ENCODE measurements at regions not wholly inside any gene's neighbourhood (a gene's known extent, or its start where the extent isn't known, plus 50 kb on each side); places are given as distances from the start of the nearest gene placed in this dataset.

DNA sequence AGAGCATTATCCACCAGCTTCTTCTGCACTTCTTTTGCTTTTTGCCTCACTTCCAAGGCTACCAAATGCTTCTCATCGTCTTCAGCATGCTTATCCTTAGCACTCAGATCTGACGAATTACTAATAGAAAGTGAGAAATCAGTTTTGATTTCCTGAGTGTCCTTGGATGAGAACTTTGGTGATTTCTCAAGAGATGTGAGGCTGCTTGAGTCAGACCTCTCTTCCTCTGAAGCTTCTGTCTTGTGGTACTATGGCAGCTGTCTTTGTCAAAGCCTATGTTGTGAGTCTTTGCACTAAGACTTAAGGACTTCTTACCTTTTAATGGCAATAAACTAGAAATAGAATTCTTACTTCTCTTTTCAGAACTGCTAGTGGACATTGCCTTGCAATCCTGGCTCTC is 169.9 kb downstream of the CPE start:
- H3K36me3 ChIP-seq = no peaks in the 10 kb centered on the region
- DNase-seq = no peak
- no peaks in the 10 kb centered on the region for H3K27me3 ChIP-seq (ENCODE audit: low read depth)
- no peaks in the 10 kb centered on the region for H3K4me1 ChIP-seq
- intact Hi-C loops (cut with micrococcal nuclease) = no loop called here
- no peak for TF ChIP-seq CTCF (IDR thresholded peaks at IDR 0.05; ENCODE audit: borderline replicate concordance)
- H3K9me3 ChIP-seq (replicated peaks) = no peaks in the 10 kb centered on the region
- no peak overlapping the region for H3K4me3 ChIP-seq
- H3K27ac ChIP-seq (replicated peaks) = no peak overlapping the region

- DNase-seq = no peak
- H3K27ac ChIP-seq (replicated peaks) = no peak overlapping the region
- no peak overlapping the region for H3K4me3 ChIP-seq
- H3K9me3 ChIP-seq (replicated peaks) = no peaks in the 10 kb centered on the region
- intact Hi-C loops (cut with micrococcal nuclease) = no loop called here
- no peaks in the 10 kb centered on the region for H3K4me1 ChIP-seq
- no peaks in the 10 kb centered on the region for H3K27me3 ChIP-seq (ENCODE audit: low read depth)
- no peak for TF ChIP-seq CTCF (IDR thresholded peaks at IDR 0.05; ENCODE audit: borderline replicate concordance)
- H3K36me3 ChIP-seq = no peaks in the 10 kb centered on the region
These were observed 174.5 kb downstream of the CPE start for GRCh38 chr4:165553221-165553810.

DNA sequence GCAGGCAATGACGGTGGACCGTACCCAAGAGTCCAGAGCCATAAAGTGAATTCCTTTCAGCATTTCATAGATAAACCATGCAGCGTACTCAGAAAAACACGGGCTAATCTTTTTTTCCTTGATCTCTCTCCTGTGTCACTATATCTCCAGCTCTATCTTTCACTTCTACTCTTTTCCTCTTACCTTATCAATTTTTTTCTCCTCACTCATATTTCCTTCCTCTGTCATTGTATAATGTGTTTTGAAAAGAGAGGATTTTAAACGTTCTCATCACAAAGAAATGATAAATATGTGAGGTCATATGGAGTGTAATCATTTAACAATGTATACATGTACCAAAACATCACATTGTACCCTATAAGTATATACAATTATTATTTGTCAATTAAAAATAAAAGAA is 176.5 kb downstream of the CPE start:
- H3K4me1 ChIP-seq = no peaks in the 10 kb centered on the region
- intact Hi-C loops (cut with micrococcal nuclease) = no loop called here
- no peak for TF ChIP-seq CTCF (IDR thresholded peaks at IDR 0.05; ENCODE audit: borderline replicate concordance)
- DNase-seq = no peak
- H3K4me3 ChIP-seq = no peak overlapping the region
- no peaks in the 10 kb centered on the region for H3K27me3 ChIP-seq (ENCODE audit: low read depth)
- peaks cover 2% of the 10 kb centered on the region for H3K9me3 ChIP-seq (replicated peaks)
- no peaks in the 10 kb centered on the region for H3K36me3 ChIP-seq
- H3K27ac ChIP-seq (replicated peaks) = no peak overlapping the region

GRCh38 chr4:165556383-165556782 is 177.6 kb downstream of the CPE start:
- intact Hi-C loops (cut with micrococcal nuclease) = no loop called here

GRCh38 chr4:165560941-165561340 is 182.1 kb downstream of the CPE start:
- DNase-seq = no peak
- Histone ChIP-seq H3K9me3 (replicated peaks) (peaks cover 22% of the 10 kb centered on the region), H3K4me1 (no peaks in the 10 kb centered on the region), H3K27me3 (ENCODE audit: low read depth) (no peaks in the 10 kb centered on the region), H3K27ac (replicated peaks) (no peak overlapping the region), H3K4me3 (no peak overlapping the region), H3K36me3 (no peaks in the 10 kb centered on the region)
- TF ChIP-seq CTCF (IDR thresholded peaks at IDR 0.05; ENCODE audit: borderline replicate concordance) = no peak
- intact Hi-C loops (cut with micrococcal nuclease) = no loop called here

More at GRCh38 chr4:165556383-165556782, 177.6 kb downstream of the CPE start:
- Histone ChIP-seq H3K27me3 (ENCODE audit: low read depth) (no peaks in the 10 kb centered on the region), H3K27ac (replicated peaks) (no peak overlapping the region), H3K4me3 (no peak overlapping the region), H3K9me3 (replicated peaks) (peaks cover 12% of the 10 kb centered on the region), H3K4me1 (no peaks in the 10 kb centered on the region), H3K36me3 (no peaks in the 10 kb centered on the region)
- TF ChIP-seq CTCF (IDR thresholded peaks at IDR 0.05; ENCODE audit: borderline replicate concordance) = no peak
- no peak for DNase-seq
